ENCODE measurements at regions not wholly inside any gene's neighbourhood (a gene's known extent, or its start where the extent isn't known, plus 50 kb on each side); places are given as distances from the start of the nearest gene placed in this dataset.

GRCh38 chr4:176383273-176384077 is 63.7 kb downstream of the SPCS3 start:
- DNase-seq, result no peak

- no peak for DNase-seq
Measured at GRCh38 chr4:176385601-176386000, 65.8 kb downstream of the SPCS3 start.

GRCh38 chr4:176387571-176387970 is 67.8 kb downstream of the SPCS3 start:
- no peak for DNase-seq

GRCh38 chr4:176393306-176394013 is 73.7 kb downstream of the SPCS3 start:
- DNase-seq, result no peak

- DNase-seq, result no peak
Measured at GRCh38 chr4:176400816-176401461, 81.2 kb downstream of the SPCS3 start.

GRCh38 chr4:176404621-176405020 is 84.9 kb downstream of the SPCS3 start:
- no peak for DNase-seq

- DNase-seq, result no peak
Measured at GRCh38 chr4:176406297-176406696, 86.5 kb downstream of the SPCS3 start.

GRCh38 chr4:176406736-176407135 is 87.0 kb downstream of the SPCS3 start:
- no peak for DNase-seq

GRCh38 chr4:176409627-176410026 is 89.9 kb downstream of the SPCS3 start:
- no peak for DNase-seq

- DNase-seq, result no peak
Measured at GRCh38 chr4:176413171-176413570, 93.4 kb downstream of the SPCS3 start.

GRCh38 chr4:176422001-176422400 is 102.2 kb downstream of the SPCS3 start:
- no peak for DNase-seq

GRCh38 chr4:176422511-176422910 is 102.7 kb downstream of the SPCS3 start:
- DNase-seq, result no peak

GRCh38 chr4:176425035-176425434 is 105.3 kb downstream of the SPCS3 start:
- no peak for DNase-seq

- no peak for DNase-seq
Measured at GRCh38 chr4:176432811-176433540, 113.2 kb downstream of the SPCS3 start.

- DNase-seq, result no peak
Measured at GRCh38 chr4:176433983-176434382, 114.2 kb downstream of the SPCS3 start.

- DNase-seq, result no peak
Measured at GRCh38 chr4:176435901-176436292, 116.1 kb downstream of the SPCS3 start.

- no peak for DNase-seq
Measured at GRCh38 chr4:176436293-176436973, 116.7 kb downstream of the SPCS3 start.

- DNase-seq, result no peak
Measured at GRCh38 chr4:176437756-176438155, 118.0 kb downstream of the SPCS3 start.

GRCh38 chr4:176438401-176438800 is 118.6 kb downstream of the SPCS3 start:
- no peak for DNase-seq

- no peak for DNase-seq
Measured at GRCh38 chr4:176439611-176440010, 119.8 kb downstream of the SPCS3 start.

GRCh38 chr4:176440698-176441097 is 120.9 kb downstream of the SPCS3 start:
- DNase-seq, result no peak

- no peak for DNase-seq
Measured at GRCh38 chr4:176441594-176441993, 121.8 kb downstream of the SPCS3 start.

- no peak for DNase-seq
Measured at GRCh38 chr4:176443117-176443516, 123.4 kb downstream of the SPCS3 start.
